ENCODE measurements at regions not wholly inside any gene's neighbourhood (a gene's known extent, or its start where the extent isn't known, plus 50 kb on each side); places are given as distances from the start of the nearest gene placed in this dataset.
"Not testable (repeated sequence)": the region's sequence is repeated elsewhere in the genome, so short reads cannot be mapped to it uniquely, and the experiment has no call there.

- TF ChIP-seq, protein P1, sequence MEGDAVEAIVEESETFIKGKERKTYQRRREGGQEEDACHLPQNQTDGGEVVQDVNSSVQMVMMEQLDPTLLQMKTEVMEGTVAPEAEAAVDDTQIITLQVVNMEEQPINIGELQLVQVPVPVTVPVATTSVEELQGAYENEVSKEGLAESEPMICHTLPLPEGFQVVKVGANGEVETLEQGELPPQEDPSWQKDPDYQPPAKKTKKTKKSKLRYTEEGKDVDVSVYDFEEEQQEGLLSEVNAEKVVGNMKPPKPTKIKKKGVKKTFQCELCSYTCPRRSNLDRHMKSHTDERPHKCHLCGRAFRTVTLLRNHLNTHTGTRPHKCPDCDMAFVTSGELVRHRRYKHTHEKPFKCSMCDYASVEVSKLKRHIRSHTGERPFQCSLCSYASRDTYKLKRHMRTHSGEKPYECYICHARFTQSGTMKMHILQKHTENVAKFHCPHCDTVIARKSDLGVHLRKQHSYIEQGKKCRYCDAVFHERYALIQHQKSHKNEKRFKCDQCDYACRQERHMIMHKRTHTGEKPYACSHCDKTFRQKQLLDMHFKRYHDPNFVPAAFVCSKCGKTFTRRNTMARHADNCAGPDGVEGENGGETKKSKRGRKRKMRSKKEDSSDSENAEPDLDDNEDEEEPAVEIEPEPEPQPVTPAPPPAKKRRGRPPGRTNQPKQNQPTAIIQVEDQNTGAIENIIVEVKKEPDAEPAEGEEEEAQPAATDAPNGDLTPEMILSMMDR (conservative IDR thresholded peaks at IDR 0.05; ENCODE audit: low read depth, low read length): not testable (repeated sequence)
- TF ChIP-seq RAD21 (IDR thresholded peaks at IDR 0.05; ENCODE audit: low read length); POLR2A (IDR thresholded peaks at IDR 0.05; ENCODE audit: low read depth, low read length); CEBPB (IDR thresholded peaks at IDR 0.05; ENCODE audit: low read depth, low read length); MAZ (IDR thresholded peaks at IDR 0.05; ENCODE audit: borderline replicate concordance, low read depth, low read length); SMC3 (IDR thresholded peaks at IDR 0.05; ENCODE audit: low read depth, low read length); RCOR1 (IDR thresholded peaks at IDR 0.05; ENCODE audit: insufficient replicate concordance, low read length); RFX5 (IDR thresholded peaks at IDR 0.05; ENCODE audit: low read depth, low read length); MXI1 (IDR thresholded peaks at IDR 0.05; ENCODE audit: borderline replicate concordance, low read depth, low read length); FOS (IDR thresholded peaks at IDR 0.05; ENCODE audit: low read depth, low read length); MAFK (IDR thresholded peaks at IDR 0.05; ENCODE audit: low read depth, low read length): not testable (repeated sequence)
Observed at GRCh38 chr2:111291566-111291965, 170.9 kb downstream of the BCL2L11 start.
